GM18505 (cell line): ENCODE measurements at regions not wholly inside any gene's neighbourhood (a gene's known extent, or its start where the extent isn't known, plus 50 kb on each side); places are given as distances from the start of the nearest gene placed in this dataset.
"Not testable (repeated sequence)": the region's sequence is repeated elsewhere in the genome, so short reads cannot be mapped to it uniquely, and the experiment has no call there.

Experiments
- ATAC-seq: cut with Tn5 transposase; IDR thresholded peaks from one replicate; pipeline ENCODE4 v1.9.1; 2021; ENCODE audit not compliant: unreplicated experiment
- POLR2A ChIP-seq: IDR thresholded peaks from 4 replicates; pipeline ENCODE4 v1.6.1; 2011; ENCODE audit warnings: borderline replicate concordance; ENCODE audit not compliant: insufficient read depth, insufficient read length; ENCODE audit errors: extremely low read depth

DNA sequence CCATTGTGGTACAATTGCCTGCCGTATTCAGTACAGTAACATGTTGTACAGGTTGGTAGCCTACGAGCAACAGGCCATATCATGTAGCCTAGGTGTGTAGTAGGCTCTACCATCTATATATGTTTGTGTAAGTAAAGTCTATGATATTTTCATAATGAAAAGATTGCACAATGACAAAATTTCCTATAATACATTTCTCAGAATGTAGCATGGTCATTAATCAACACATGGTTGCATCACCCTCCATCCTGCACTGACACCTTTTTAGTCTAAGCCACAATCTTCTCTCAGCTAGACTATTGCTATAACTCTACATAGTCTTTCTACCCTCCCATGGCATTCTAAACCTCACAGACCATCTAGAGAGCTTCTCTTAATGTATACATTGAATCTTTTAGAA is 158.5 kb upstream of the HMGA2 start:
- ATAC-seq: no peak
- no peak for TF ChIP-seq POLR2A

DNA sequence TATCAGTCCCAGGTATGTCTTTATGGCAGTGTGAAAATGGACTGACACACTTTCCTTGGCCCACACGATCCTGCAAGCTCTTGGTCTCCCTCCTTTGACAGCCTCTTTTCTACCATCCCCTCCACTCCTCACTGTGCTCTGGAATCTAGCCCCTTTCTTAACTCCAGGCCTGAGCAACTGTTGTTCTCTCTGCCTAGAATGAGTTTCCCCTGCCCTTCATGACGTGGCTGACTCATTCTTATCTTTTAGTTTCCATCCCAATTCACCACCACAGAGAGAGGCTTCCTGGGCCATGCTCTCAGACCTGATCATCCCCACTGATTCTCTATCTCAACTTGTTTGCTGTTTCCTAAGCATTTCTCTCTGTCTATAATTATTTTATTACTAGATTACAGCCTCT is 157.4 kb upstream of the HMGA2 start:
- no peak for ATAC-seq
- no peak for TF ChIP-seq POLR2A

DNA sequence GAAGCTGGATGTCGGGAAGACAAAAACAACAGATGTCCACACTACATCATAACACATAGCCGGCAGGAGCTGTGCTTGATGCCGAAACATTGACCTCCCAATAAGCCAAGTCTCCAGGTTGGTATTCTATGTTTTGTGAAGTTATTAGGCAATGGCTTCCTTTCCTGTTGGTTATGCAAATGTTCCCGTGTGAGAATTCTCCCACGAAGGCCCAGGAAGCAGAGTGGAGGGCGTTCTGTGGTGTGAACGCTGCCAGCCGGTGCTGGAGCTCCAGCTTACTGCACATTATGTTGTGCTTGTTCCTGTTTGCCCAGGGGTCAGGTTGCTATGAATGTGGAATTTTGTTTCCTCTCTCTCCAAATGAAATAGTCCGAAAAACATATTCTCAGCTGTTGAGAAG is 156.4 kb upstream of the HMGA2 start:
- ATAC-seq: no peak
- TF ChIP-seq POLR2A: no peak

DNA sequence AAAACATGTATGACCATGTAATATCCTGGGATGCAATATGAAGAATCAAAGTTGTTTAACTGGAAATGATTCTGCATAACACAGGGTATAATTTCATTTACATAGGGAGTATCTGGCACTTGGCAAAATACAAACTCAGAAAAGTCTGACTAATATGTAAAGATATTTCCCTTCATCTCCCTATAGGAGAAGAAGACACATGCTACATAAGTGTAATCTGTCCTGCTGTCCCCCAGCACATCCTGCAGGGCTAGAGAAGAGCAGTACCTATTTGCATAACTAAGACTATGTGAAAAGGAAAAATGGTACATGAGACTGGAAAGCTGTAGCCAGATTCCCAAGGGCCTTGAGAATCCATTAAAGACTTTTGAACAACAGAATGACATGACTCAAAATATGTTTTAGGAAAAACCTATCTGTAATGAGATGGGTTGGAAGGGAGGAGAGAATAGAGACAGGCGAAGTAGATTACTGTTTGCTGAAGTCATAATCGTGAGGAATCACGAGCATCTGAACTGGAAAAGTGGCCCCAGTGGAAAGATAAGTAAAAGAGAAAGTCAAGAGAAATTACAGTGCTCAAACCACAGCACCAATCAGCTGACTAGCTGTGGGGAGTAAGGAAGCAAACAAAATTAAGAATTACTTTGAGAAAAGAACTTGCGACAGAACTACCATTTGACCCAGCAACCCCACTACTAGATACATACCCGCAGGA is 155.1 kb upstream of the HMGA2 start:
- TF ChIP-seq POLR2A: no peak
- no peak for ATAC-seq

DNA sequence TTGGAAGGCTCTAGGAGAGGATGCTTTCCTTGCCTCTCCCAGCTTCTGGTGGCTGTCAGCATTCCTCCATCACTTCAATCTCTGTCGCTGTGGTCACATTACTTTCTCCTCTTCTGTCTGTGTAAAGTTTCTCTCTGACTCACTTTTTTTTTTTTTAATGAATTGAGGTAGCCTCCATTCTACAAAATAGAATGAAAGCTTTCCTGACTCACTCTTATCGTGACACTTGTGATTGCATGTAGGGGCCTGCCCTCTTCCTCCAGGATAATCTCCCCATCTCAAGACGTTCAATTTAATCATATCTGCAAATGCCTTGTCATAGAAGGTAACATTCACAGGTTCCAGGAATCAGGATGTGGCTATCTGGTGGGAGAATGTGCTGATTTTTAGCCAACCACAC is 153.5 kb upstream of the HMGA2 start:
- TF ChIP-seq POLR2A: no peak
- no peak for ATAC-seq

DNA sequence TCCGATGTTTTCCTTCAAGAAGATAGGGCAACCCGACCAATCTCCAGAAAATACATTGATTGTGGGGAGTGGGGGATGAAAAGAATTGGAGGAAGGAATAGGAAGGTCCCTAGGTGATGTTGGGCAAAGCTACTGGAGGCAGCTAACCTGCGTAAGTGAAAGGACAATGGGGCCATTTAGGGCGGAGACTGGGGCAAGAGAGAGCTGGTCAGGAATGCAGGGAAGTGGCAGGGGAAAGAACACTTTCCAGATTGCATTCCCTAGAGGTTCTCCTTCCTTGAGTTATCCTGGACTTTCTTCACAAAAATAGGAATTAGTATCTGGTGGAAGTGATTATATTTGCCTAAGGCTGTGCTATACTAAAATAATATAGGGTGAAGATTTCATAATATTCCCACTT is 151.8 kb upstream of the HMGA2 start:
- no peak for ATAC-seq
- no peak for TF ChIP-seq POLR2A

DNA sequence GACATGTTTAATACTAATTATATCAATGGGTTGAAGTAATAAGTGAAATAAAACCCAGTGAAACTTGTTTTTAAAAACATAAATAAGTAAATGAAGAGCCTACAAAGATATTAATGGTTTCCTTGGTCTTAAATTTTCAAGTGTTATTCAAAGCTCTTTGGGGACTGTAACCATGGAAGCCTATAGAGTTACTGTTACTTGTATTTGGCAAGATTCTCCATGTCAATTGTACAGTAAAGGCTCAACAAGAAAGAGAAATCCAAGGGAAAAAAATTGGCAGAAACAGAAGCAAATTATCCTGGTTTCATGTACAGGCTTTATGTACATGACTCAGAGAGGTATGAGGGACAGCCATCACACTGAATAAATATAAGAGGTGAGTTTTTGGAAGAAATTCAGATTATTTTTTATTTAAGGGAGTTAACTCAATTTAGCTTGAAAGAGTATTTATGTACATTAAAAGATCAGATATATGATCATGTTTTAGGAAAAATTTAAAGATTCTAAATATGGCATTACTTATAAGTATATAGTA is 151.1 kb upstream of the HMGA2 start:
- no peak for TF ChIP-seq POLR2A
- ATAC-seq: no peak

DNA sequence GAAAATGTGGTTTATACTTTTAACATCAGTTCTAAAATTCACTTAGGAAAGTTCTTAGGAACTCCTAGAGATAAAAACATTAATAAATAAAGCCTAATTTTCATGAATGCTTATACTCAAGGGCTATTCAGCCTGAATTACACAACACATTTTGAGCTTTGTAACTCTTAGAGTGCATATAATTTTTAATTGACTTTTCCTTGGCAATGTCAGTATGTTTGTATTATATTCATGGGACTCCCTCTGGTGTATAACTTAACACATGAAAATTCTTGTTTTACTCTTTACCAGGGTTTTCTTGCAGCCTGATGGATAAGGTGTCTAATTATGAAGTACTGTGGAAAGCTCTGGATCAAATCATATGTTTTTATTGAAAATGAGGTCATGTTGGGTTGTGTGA is 150.6 kb upstream of the HMGA2 start:
- no peak for TF ChIP-seq POLR2A
- no peak for ATAC-seq

DNA sequence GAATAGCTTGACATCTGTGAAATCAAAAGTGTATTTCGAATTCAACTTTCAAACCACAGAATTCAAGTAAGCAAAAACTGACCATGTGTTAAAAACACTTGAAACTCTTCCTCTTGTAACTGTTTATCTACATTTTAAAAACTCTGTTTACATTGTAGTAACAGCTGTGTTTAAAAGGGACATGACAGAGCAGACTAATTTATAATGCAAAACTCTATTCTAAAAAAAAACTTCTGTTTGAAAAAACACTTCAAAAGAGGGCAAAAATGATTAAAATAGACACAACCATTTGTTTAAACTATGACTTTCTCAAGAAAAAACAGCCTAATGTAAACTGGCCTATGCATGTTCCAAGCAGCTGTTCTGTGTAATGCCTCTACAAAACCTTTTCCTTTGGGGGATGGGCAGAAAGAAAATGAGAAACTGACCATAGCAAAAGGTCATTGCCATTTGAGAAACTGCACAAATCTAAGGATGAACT is 149.1 kb upstream of the HMGA2 start:
- no peak for ATAC-seq
- no peak for TF ChIP-seq POLR2A

DNA sequence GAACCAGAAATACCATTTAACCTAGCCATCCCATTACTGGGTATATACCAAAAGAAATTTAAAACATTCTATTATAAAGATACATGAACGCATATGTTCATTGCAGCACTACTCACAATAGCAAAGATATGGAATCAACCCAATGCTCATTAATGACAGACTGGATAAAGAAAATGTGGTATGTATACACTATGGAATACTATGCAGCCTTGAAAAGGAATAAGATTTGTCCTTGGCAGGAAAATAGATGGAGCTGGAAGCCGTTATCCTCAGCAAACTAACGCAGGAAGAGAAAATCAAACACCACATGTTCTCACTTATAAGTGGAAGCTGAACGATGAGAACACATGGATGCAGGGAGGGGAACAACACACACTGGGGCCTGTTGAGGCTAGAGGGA is 146.1 kb upstream of the HMGA2 start:
- not testable (repeated sequence) for ATAC-seq

DNA sequence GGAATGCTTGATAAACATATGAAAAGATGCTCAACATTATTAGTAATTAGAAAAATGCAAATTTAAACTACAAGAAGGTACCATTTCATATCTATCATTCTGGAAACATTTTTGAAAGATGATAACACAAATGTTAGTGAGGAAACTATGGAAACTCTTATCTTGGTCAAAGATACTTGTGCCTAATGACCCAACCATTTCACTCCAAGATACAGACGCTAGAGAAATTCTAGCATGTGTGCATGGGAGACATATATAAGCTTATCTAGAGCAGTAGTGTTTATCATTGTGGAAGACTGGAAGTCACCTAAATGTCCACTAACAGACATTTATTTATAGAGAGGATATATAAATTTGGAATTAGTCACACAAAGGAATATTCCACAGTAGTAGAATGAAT is 143.1 kb upstream of the HMGA2 start:
- ATAC-seq: no peak
- no peak for TF ChIP-seq POLR2A

DNA sequence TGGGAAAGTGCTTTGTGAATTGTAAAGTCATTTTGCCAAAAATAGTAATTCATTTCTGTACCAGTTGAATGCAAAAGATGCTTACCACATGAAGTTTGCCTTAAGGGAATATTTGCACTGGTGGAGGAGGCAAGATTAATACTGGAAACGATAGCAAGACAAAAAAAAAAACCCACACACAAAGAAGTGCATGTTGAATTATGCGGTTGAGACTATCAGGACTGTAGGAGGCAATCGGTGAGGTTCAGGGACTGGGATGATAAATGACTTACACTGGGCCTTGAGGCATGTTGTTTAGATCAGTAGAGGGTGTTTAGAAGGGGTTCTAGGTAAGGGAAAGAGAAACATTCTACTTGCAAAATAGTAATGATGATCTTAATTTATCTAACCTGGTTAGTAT is 142.2 kb upstream of the HMGA2 start:
- no peak for TF ChIP-seq POLR2A
- no peak for ATAC-seq

DNA sequence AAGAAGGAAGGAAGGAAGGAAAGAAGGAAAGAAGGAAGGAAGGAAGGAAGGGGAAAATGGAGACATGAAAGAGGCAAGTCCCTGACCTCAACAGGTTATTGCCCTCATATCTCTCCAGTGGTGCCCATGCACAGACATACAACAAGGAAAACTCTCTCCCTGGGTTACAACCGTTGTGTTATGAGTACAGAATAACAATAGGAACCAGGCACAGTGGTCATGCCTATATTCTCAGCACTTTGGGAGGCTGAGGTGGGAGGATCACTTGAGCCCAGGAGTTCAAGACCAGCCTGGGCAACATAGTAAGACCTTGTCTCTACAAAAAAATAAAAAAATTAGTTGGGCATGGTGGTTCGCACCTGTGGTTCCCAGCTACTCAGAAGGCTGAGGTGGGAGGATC is 139.4 kb upstream of the HMGA2 start:
- no peak for TF ChIP-seq POLR2A
- no peak for ATAC-seq

DNA sequence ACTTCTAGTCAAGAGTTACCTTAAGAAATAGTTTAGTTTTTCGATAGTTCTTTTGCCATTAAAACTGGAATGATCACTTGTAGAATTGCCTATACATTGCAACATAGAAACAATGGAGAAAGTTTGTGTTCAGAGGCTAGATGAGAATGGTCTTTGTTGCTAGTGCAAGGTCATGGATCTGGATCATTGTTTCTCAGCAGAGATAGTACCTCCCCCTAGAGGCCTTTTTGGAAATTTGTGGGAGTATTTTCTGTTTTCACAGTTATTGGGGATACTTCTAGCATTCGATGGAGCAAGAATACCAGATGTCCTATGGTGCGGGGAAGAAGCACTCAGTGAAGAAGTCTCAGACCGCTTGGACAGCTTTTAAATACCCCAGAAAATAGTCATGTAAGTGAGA is 138.8 kb upstream of the HMGA2 start:
- ATAC-seq: no peak
- no peak for TF ChIP-seq POLR2A

DNA sequence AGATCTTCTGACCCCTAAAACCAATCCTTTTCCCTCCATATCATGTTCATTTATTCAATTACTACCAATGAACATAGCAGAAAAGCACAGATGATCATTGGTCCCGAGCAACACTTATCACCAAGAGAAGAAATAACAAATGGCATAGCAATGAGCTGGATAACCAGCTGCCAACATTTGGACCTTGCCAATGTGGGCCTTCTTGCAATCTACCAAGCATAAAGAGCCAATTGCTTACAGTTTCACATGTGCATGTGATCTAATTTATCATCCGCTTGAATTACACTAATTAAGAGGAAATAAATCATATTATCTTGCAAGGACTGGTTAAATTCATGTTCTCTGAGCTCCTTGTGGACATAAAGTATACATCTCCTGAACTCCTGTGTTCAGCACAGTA is 134.8 kb upstream of the HMGA2 start:
- no peak for TF ChIP-seq POLR2A
- ATAC-seq: no peak

DNA sequence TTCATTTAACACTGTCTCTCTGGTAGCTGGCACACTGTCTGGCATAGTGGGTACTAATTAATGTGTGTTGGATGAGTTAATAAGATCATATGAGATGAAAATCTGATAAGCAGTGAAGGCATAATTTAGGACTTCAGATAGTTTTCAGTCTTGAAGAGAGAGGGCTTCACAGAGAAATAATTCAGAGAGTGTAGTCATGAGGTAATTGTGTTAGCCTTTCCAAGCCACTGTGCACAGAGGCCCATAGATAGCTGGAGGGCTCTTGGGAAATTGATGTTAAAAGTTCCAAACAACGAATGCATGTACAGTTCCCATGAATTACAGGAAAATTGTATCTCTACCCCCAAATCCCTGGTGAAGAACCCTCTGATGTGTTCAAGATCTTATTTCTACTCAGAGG is 133.8 kb upstream of the HMGA2 start:
- no peak for ATAC-seq
- no peak for TF ChIP-seq POLR2A

DNA sequence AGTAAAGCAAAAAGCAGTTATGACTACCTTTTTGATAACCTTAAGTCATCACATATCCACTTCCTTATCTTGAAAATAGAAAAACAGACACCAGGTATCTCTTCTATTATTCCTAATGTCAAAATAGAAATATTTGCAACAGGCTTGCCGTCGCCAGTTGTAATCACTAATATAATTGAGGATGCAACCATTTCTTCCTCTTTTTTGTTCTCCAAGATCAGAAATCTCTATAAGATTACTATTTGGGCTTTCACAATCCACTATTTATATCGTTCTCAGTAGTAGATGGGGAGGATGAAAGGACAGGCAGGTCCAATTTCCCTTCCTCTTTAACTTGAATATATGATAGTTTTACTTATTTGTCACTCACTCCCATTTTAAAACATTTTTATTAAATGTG is 130.2 kb upstream of the HMGA2 start:
- TF ChIP-seq POLR2A: no peak
- ATAC-seq: no peak
